NCI-H526 treated with DMSO at 0.1 percent for 48 hours (cell line): ENCODE measurements at regions not wholly inside any gene's neighbourhood (a gene's known extent, or its start where the extent isn't known, plus 50 kb on each side); places are given as distances from the start of the nearest gene placed in this dataset.
"Not testable (repeated sequence)": the region's sequence is repeated elsewhere in the genome, so short reads cannot be mapped to it uniquely, and the experiment has no call there.

ENCODE experiments used
- DNase-seq: peaks from one replicate; lab custom pipeline; 2025; lab: John Stamatoyannopoulos, UW

- DNase-seq: no peak
Measured at GRCh38 chr9:32886021-32886420, 102.7 kb downstream of the TMEM215 start.

GRCh38 chr9:32894485-32894884 lies 106.9 kb downstream of the APTX start:
- DNase-seq: not testable (repeated sequence)

- no peak for DNase-seq
Measured at GRCh38 chr9:32899181-32899580, 102.2 kb downstream of the APTX start.

GRCh38 chr9:32899761-32900160 lies 101.7 kb downstream of the APTX start:
- DNase-seq: no peak

DNA sequence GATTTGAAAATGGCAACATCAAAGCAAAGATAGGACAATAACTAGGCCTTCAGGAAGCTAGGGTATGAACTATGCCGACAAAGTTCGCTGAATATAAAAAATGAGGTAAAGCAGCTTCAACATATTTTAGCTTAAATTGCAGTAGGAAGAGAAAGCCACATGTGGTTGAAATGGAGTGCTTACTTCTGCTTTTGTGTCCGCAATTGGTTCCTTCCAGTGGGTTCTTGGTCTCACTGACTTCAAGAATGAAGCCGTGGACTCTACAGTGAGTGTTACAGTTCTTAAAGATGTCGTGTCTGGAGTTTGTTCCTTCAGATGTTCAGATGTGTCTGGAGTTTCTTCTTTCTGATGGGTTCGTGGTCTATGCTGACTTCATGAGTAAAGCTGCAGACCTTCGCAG lies 95.2 kb downstream of the APTX start:
- DNase-seq: no peak

- DNase-seq: no peak
Measured at GRCh38 chr9:32915802-32916201, 85.6 kb downstream of the APTX start.

GRCh38 chr9:32918628-32919027 lies 82.8 kb downstream of the APTX start:
- DNase-seq: no peak
